Karpas-422 (cell line): ENCODE measurements at regions not wholly inside any gene's neighbourhood (a gene's known extent, or its start where the extent isn't known, plus 50 kb on each side); places are given as distances from the start of the nearest gene placed in this dataset.
A peak's percentile ranks its signal among the peaks of the same experiment; 100 is the strongest.

Source experiments
- DNase-seq: peaks from one replicate; pipeline ENCODE4 v3.0.0-alpha.2; 2015
- H2AFZ ChIP-seq: fragments of 200-600 bp; sonication (generic); 2 replicates; pipeline ENCODE4 v1.6.1; 2014; ENCODE audit warnings: antibody characterized with exemption, low read length, mixed read lengths
- H3K27ac ChIP-seq: fragments of 200-600 bp; sonication (generic); 2 replicates; pipeline ENCODE4 v1.5.1; 2014; ENCODE audit warnings: mild to moderate bottlenecking, low read length, moderate library complexity
- H3K27me3 ChIP-seq: fragments of 200-600 bp; sonication (generic); 2 replicates; pipeline ENCODE4 v1.6.1; 2014; ENCODE audit warnings: low read length, mixed read lengths
- H3K36me3 ChIP-seq: fragments of 200-600 bp; sonication (generic); 2 replicates; pipeline ENCODE4 v1.6.1; 2014; ENCODE audit warnings: low read length, mixed read lengths; ENCODE audit not compliant: insufficient read depth
- H3K4me1 ChIP-seq: fragments of 200-600 bp; sonication (generic); 2 replicates; pipeline ENCODE4 v1.6.1; 2014; ENCODE audit warnings: mild to moderate bottlenecking, low read length, mixed read lengths
- H3K4me2 ChIP-seq: fragments of 200-600 bp; sonication (generic); 2 replicates; pipeline ENCODE4 v1.6.1; 2014; ENCODE audit warnings: low read length, low read depth, mild to moderate bottlenecking; ENCODE audit not compliant: poor library complexity, severe bottlenecking
- H3K4me3 ChIP-seq: fragments of 200-600 bp; sonication (generic); 2 replicates; pipeline ENCODE4 v1.5.1; 2014; ENCODE audit warnings: mild to moderate bottlenecking, antibody characterized with exemption, low read length, mixed read lengths
- H3K79me2 ChIP-seq: fragments of 200-600 bp; sonication (generic); 2 replicates; pipeline ENCODE4 v1.6.1; 2014; ENCODE audit warnings: mild to moderate bottlenecking, low read length, mixed read lengths
- H3K9ac ChIP-seq: fragments of 200-600 bp; sonication (generic); 2 replicates; pipeline ENCODE4 v1.6.0; 2014; ENCODE audit warnings: low read length
- H3K9me2 ChIP-seq: fragments of 200-600 bp; sonication (generic), shearing (Covaris generic); replicated peaks from 2 replicates; pipeline ENCODE4 v1.6.0; 2014; ENCODE audit warnings: mild to moderate bottlenecking, low read length, moderate library complexity; ENCODE audit not compliant: insufficient read depth
- H3K9me3 ChIP-seq: fragments of 300-700, 200-600 bp; sonication (generic); 2 replicates; pipeline ENCODE4 v1.6.1; 2014; ENCODE audit warnings: low read length, mixed read lengths
- H4K20me1 ChIP-seq: fragments of 200-600 bp; sonication (generic); 2 replicates; pipeline ENCODE4 v1.6.1; 2014; ENCODE audit warnings: mild to moderate bottlenecking, antibody characterized with exemption, low read length, low read depth; ENCODE audit not compliant: insufficient read depth

DNA sequence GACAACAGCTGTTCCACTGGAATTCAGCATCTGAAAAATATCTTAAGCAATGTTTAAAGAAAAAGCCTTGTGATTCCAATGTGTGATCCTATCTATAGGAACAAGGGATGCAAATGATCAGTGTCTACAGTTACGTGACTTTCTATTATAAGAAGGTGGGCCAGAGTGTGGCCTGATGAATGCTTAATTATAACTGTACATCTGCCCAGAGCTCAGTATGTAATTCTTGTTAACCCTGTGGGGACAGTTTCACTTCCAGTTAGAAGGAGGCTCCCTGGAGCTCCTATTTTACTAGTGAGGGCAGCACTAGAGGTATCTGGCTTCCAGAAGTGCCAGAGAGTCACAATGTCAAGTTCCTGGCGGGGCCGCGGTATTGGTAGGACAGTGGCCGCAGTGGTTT is 288.5 kb downstream of the USP46 start:
- Histone ChIP-seq H3K36me3 (no peaks in the 10 kb centered on the region), H3K9me2 (no peaks in the 10 kb centered on the region), H3K4me3 (peak overlapping the region; percentile 17; the same call in 1 of the 2 replicates), H3K27ac (peak overlapping the region; percentile 96), H3K79me2 (no peaks in the 10 kb centered on the region), H3K27me3 (no peaks in the 10 kb centered on the region), H3K4me2 (peak overlapping the region; percentile 62), H2AFZ (no peak overlapping the region), H3K9ac (peak overlapping the region; percentile 51), H3K9me3 (no peaks in the 10 kb centered on the region), H3K4me1 (peaks cover 87% of the 10 kb centered on the region), H4K20me1 (no peaks in the 10 kb centered on the region)
- DNase-seq, result peak; percentile 93

DNA sequence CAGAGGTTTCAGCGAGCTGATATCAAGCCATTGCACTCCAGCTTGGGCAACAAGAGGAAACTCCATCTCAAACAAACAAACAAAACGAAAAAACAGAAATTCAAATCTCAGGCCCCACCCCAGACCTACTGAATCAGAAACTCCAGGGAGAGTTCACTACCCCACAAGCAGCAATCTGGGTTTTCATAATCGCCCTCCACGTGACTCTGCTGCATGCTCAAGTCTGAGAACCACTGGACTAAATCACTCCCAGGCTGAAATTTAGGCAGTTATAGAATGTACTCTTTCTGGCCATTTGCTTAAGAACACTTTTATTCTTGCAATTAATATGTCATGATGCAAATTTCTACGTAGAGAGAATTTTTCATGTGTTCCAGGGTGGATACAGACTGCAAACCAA is 287.3 kb downstream of the USP46 start:
- Histone ChIP-seq H3K4me3 (peak overlapping the region; percentile 15), H3K27me3 (no peaks in the 10 kb centered on the region), H3K9me2 (no peaks in the 10 kb centered on the region), H4K20me1 (no peaks in the 10 kb centered on the region), H2AFZ (no peak overlapping the region), H3K36me3 (no peaks in the 10 kb centered on the region), H3K9ac (peak overlapping the region; percentile 51), H3K4me1 (peaks cover 96% of the 10 kb centered on the region), H3K79me2 (no peaks in the 10 kb centered on the region), H3K9me3 (no peaks in the 10 kb centered on the region), H3K4me2 (peak overlapping the region; percentile 62), H3K27ac (peak overlapping the region; percentile 96)
- peak; percentile 91 for DNase-seq

GRCh38 chr4:52372269-52372668 is 286.8 kb downstream of the USP46 start:
- peak overlapping the region; percentile 51 for H3K9ac ChIP-seq
- H3K4me2 ChIP-seq, result peak overlapping the region; percentile 62
- no peak overlapping the region for H2AFZ ChIP-seq
- H3K9me3 ChIP-seq, result no peaks in the 10 kb centered on the region
- no peaks in the 10 kb centered on the region for H3K36me3 ChIP-seq
- H4K20me1 ChIP-seq, result no peaks in the 10 kb centered on the region
- peaks cover 92% of the 10 kb centered on the region for H3K4me1 ChIP-seq
- peak overlapping the region; percentile 96 for H3K27ac ChIP-seq
- no peaks in the 10 kb centered on the region for H3K9me2 ChIP-seq
- DNase-seq, result no peak
- H3K27me3 ChIP-seq, result no peaks in the 10 kb centered on the region
- no peaks in the 10 kb centered on the region for H3K79me2 ChIP-seq
- H3K4me3 ChIP-seq, result peak overlapping the region; percentile 15

- Histone ChIP-seq H3K36me3 (no peaks in the 10 kb centered on the region), H3K4me1 (peaks cover 87% of the 10 kb centered on the region), H3K4me2 (peak overlapping the region; percentile 62), H3K27ac (peak overlapping the region; percentile 96), H2AFZ (no peak overlapping the region), H3K9me2 (no peaks in the 10 kb centered on the region), H3K9me3 (no peaks in the 10 kb centered on the region), H3K9ac (peak overlapping the region; percentile 51), H3K4me3 (peak overlapping the region; percentile 29; the same call in 1 of the 2 replicates), H3K79me2 (no peaks in the 10 kb centered on the region), H4K20me1 (no peaks in the 10 kb centered on the region), H3K27me3 (no peaks in the 10 kb centered on the region)
- DNase-seq, result peak; percentile 91
These were observed 286.4 kb downstream of the USP46 start for GRCh38 chr4:52372747-52373146.

DNA sequence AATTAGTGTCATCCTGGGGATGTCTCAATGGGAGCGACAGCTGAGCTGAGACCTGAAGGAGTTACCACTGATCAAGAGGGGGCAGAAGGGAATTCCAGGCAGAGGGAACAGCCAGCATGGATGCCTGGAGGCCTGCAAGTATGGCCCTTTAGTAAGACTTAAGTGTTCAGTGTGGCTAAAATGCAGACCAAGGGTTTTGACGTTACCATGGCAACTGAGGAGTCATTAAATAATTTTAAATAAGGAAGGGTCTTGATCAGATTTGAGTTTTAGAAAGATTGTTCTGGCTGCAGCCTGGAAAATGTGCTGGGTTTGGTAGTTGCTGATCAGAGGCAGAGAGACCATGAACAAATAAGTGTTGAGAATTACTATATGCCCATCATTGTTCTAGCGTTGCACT is 285.5 kb downstream of the USP46 start:
- Histone ChIP-seq H3K9me2 (no peaks in the 10 kb centered on the region), H3K36me3 (no peaks in the 10 kb centered on the region), H3K9me3 (no peaks in the 10 kb centered on the region), H3K4me1 (peaks cover 84% of the 10 kb centered on the region), H4K20me1 (no peaks in the 10 kb centered on the region), H3K27ac (peak overlapping the region; percentile 96), H3K9ac (peak overlapping the region; percentile 51), H3K27me3 (no peaks in the 10 kb centered on the region), H3K4me2 (peak overlapping the region; percentile 62), H3K4me3 (no peak overlapping the region), H2AFZ (no peak overlapping the region), H3K79me2 (no peaks in the 10 kb centered on the region)
- DNase-seq, result peak; percentile 70

- Histone ChIP-seq H2AFZ (peak overlapping the region; percentile 45), H3K4me3 (no peak overlapping the region), H3K9ac (peak overlapping the region; percentile 62), H3K4me2 (peak overlapping the region; percentile 49), H3K4me1 (peaks cover 73% of the 10 kb centered on the region), H3K79me2 (no peaks in the 10 kb centered on the region), H4K20me1 (no peaks in the 10 kb centered on the region), H3K9me2 (no peaks in the 10 kb centered on the region), H3K36me3 (no peaks in the 10 kb centered on the region), H3K9me3 (no peaks in the 10 kb centered on the region), H3K27me3 (no peaks in the 10 kb centered on the region), H3K27ac (peak overlapping the region; percentile 96)
- peak; percentile 49 for DNase-seq
These were observed 284.2 kb downstream of the USP46 start for GRCh38 chr4:52374877-52375276.

DNA sequence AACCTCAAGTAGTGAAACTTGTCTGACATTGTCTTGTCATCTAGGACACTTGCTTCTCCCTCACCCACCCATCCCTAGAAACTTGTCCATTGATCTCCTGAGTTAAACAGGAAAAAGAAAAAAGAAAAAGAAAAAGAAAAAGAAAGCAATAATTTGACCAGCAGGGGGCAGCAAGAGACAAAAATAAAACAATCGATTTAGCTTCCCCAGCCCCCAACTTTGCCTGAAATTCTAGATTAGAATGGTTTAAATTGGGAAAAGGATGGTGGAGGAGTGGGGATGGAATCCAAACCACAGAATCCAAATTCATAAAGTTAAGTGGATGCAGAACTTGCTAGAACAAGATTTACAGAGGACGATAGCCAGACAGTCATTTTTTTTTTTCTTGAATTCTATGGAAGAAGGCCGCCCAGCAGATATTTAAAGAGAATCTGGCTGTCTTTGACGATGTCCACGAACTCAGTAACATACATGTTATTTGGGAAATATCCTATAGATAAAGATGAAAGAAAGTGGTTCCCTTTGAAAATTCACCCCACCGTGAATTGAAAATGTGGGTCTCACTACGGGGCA is 282.9 kb downstream of the USP46 start:
- Histone ChIP-seq H3K4me1 (peaks cover 64% of the 10 kb centered on the region), H3K9me3 (no peaks in the 10 kb centered on the region), H3K9ac (peak overlapping the region; percentile 62; the same call in 1 of the 2 replicates), H3K4me2 (peak overlapping the region; percentile 49), H2AFZ (0 out of 2 replicates have a peak overlapping the region, but pooled peaks have one; percentile 45), H3K4me3 (no peak overlapping the region), H4K20me1 (no peaks in the 10 kb centered on the region), H3K36me3 (no peaks in the 10 kb centered on the region), H3K9me2 (no peaks in the 10 kb centered on the region), H3K27me3 (no peaks in the 10 kb centered on the region), H3K79me2 (no peaks in the 10 kb centered on the region), H3K27ac (peak overlapping the region; percentile 96)
- peak; percentile 82 for DNase-seq

DNA sequence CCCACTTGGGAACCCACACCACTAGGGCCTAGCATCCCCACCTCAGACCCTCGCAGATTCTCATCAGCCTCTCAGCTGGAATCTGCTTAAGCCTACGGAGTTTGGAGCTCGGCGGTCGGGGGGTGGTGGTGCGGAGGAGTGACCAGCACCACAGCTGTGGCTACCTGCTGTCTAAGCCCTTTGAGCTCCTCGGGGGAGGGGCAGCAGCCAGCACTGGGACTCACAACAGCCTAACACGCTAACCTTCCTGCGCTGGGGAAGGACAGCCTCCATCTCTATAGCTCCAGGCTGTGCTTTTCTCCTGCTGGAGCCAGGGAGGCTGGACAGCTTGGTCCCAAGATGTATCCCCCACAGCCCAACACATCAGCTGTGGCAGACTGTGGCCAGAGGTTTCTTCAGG is 281.5 kb downstream of the USP46 start:
- H2AFZ ChIP-seq, result no peak overlapping the region
- H3K4me2 ChIP-seq, result no peak overlapping the region
- H3K4me3 ChIP-seq, result no peak overlapping the region
- no peaks in the 10 kb centered on the region for H3K9me3 ChIP-seq
- H3K9ac ChIP-seq, result no peak overlapping the region
- H3K36me3 ChIP-seq, result no peaks in the 10 kb centered on the region
- no peaks in the 10 kb centered on the region for H3K9me2 ChIP-seq
- H3K4me1 ChIP-seq, result peaks cover 55% of the 10 kb centered on the region
- no peaks in the 10 kb centered on the region for H4K20me1 ChIP-seq
- H3K27me3 ChIP-seq, result no peaks in the 10 kb centered on the region
- H3K27ac ChIP-seq, result no peak overlapping the region
- no peak for DNase-seq
- no peaks in the 10 kb centered on the region for H3K79me2 ChIP-seq
